ENCODE measurements at regions not wholly inside any gene's neighbourhood (a gene's known extent, or its start where the extent isn't known, plus 50 kb on each side); places are given as distances from the start of the nearest gene placed in this dataset.

DNA sequence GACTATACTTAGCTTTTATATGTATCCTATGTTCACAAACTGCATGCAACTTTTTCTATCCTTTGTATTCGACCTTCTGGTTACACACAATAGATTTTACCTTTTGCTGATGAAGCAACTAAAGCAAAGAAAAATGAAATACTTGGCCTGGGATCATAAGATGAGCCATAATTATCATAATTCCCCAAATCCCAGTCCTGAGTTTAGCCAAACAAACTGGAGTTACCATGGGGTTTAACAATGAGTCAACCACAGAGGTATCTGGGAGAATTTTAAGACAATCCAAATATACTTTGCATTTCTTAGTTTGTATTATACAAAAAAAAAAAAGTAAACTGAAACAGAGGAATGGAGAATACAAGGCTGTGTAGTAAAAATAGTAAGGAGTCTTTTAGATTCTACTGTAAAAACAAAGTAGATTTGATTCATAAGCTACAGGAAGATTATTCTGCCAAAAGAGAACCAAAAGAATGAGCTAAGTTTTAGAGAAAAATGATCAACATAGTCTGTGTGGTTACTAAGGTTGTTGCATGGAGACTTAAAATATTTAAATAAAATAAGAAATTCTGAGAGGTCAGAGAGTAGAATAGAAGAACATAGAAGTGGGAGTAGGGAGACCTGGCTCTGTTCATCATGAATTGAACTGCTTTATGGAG, 60.4 kb upstream of the GORAB start:
- no peak for DNase-seq (ENCODE audit: low read depth in 1 of 2, low spot score in 2 of 2)
- Histone ChIP-seq H3K56ac (replicated peaks; ENCODE audit: insufficient read length, low read depth, low read length) (no peak overlapping the region), H3K27me3 (replicated peaks in 1 of 4; ENCODE audit: control insufficient read depth in 3 of 4, extremely low read depth in 1 of 4, insufficient read depth in 3 of 4, low read length in 3 of 4) (no peaks in the 10 kb centered on the region)

More for the DNA sequence above, 60.4 kb upstream of the GORAB start:
- no peak overlapping the region for H3K4me3 ChIP-seq (ENCODE audit: extremely low read depth in 1 of 4, insufficient read depth in 2 of 4, low read depth in 3 of 4, low read length in 4 of 4)
- no peak overlapping the region for H3K18ac ChIP-seq (ENCODE audit: extremely low read depth, low read length)
- no peak overlapping the region for H3K14ac ChIP-seq (ENCODE audit: insufficient read length)
- H2BK12ac ChIP-seq (ENCODE audit: low read depth, low read length) = no peak overlapping the region
- H3K79me1 ChIP-seq (ENCODE audit: low read depth, low read length) = no peaks in the 10 kb centered on the region
- H2BK15ac ChIP-seq (ENCODE audit: low read length) = no peak overlapping the region
- H3K23ac ChIP-seq (ENCODE audit: insufficient read length) = no peak overlapping the region
- ChIA-PET CTCF (ENCODE audit: partially characterized antibody) (interaction anchor here (0.5 to 1.3 kb wide), 4 partner anchors 9 to 494 kb away, joined by 3 read pairs; no protein-coding TSS in a partner anchor), POLR2A (ENCODE audit: partially characterized antibody) (no interaction called here)
- no peak overlapping the region for H4K8ac ChIP-seq (ENCODE audit: extremely low read depth, insufficient read depth, low read length)
- no peak overlapping the region for H2BK20ac ChIP-seq (ENCODE audit: low read length)
- no peak overlapping the region for H3K4me2 ChIP-seq (ENCODE audit: insufficient read depth in 1 of 2, low read depth in 2 of 2, low read length in 2 of 2)
- no peak overlapping the region for H3K4ac ChIP-seq (replicated peaks; ENCODE audit: insufficient read length, low read depth, low read length)
- H2BK120ac ChIP-seq (replicated peaks; ENCODE audit: low read depth, low read length) = no peak overlapping the region
- H4K91ac ChIP-seq (replicated peaks; ENCODE audit: insufficient read length, low read length) = no peak overlapping the region
- no peak overlapping the region for H3K9ac ChIP-seq (replicated peaks in 1 of 4; ENCODE audit: extremely low read depth in 1 of 4, low read depth in 3 of 4, low read length in 3 of 4)
- no peaks in the 10 kb centered on the region for H3K23me2 ChIP-seq (ENCODE audit: low read depth, low read length)
- no peaks in the 10 kb centered on the region for H3K4me1 ChIP-seq (replicated peaks in 1 of 4; ENCODE audit: control insufficient read depth in 3 of 4, insufficient read depth in 4 of 4, low read length in 3 of 4)
- TF ChIP-seq YY1 (IDR thresholded peaks at IDR 0.05; ENCODE audit: low read depth, low read length) (no peak), TEAD4 (IDR thresholded peaks at IDR 0.05; ENCODE audit: low read depth, low read length) (no peak), POU5F1 (IDR thresholded peaks at IDR 0.05; ENCODE audit: low read depth, low read length) (no peak), SAP30 (IDR thresholded peaks at IDR 0.05; ENCODE audit: insufficient read depth, insufficient replicate concordance, low read length) (no peak), KDM1A (IDR thresholded peaks at IDR 0.05; ENCODE audit: borderline replicate concordance, low read length) (no peak), CBX5 (IDR thresholded peaks at IDR 0.05; ENCODE audit: low read depth, low read length) (no peak)
- no peaks in the 10 kb centered on the region for H4K20me1 ChIP-seq (replicated peaks in 1 of 2; ENCODE audit: control insufficient read depth in 1 of 2, insufficient read depth in 2 of 2, low read length in 2 of 2)
- no peak overlapping the region for H2AK5ac ChIP-seq (ENCODE audit: low read depth, low read length)
- no peak overlapping the region for H3K27ac ChIP-seq (ENCODE audit: low read depth, low read length)
- WGBS, 2 experiments (ENCODE audit: extremely low coverage in 1 of 2, insufficient coverage in 1 of 2, insufficient read length in 1 of 2, insufficient replicate concordance in 2 of 2, low coverage in 1 of 2, low lambda C conversion rate in 2 of 2, missing lambda C conversion rate in 1 of 2) = 75% methylated on average over 1 of the region's 1 CpG; no CpG with 5 or more reads in 1 of the 2 experiments
- no peak for FAIRE-seq
- H3K9me3 ChIP-seq (ENCODE audit: insufficient read depth in 2 of 2, low read depth in 1 of 2, low read length in 1 of 2) = no peaks in the 10 kb centered on the region
- no peak overlapping the region for H4K5ac ChIP-seq (ENCODE audit: insufficient read length, low read depth, low read length)
- no peaks in the 10 kb centered on the region for H3K36me3 ChIP-seq (ENCODE audit: control insufficient read depth in 2 of 4, insufficient read depth in 4 of 4, low read length in 3 of 4)
- H2BK5ac ChIP-seq (ENCODE audit: low read depth, low read length) = no peak overlapping the region
- no peaks in the 10 kb centered on the region for H3K79me2 ChIP-seq (ENCODE audit: control insufficient read depth in 1 of 2, insufficient read depth in 2 of 2, low read length in 2 of 2)
- H2AFZ ChIP-seq (ENCODE audit: low read length) = no peak overlapping the region

Data from H1 (cell line).